Adipocyte (in vitro differentiated cells): ENCODE measurements at regions not wholly inside any gene's neighbourhood (a gene's known extent, or its start where the extent isn't known, plus 50 kb on each side); places are given as distances from the start of the nearest gene placed in this dataset.

Experiments used
- DNase-seq: peaks from one replicate; pipeline ENCODE4 v3.0.0-alpha.2; 2015; ENCODE audit warnings: low read depth
- H3K27me3 ChIP-seq: replicated peaks from 2 replicates; pipeline ENCODE4 v1.7.0; 2013; ENCODE audit warnings: mild to moderate bottlenecking, low read length, moderate library complexity; ENCODE audit not compliant: control insufficient read depth, insufficient read depth
- H3K36me3 ChIP-seq: 2 replicates; pipeline ENCODE4 v1.7.0; 2013; ENCODE audit warnings: low read length, mild to moderate bottlenecking, moderate library complexity; ENCODE audit not compliant: control insufficient read depth, insufficient read depth, severe bottlenecking
- H3K4me1 ChIP-seq: 2 replicates; pipeline ENCODE4 v1.7.0; 2013; ENCODE audit warnings: mild to moderate bottlenecking, low read length, moderate library complexity; ENCODE audit not compliant: control insufficient read depth, insufficient read depth
- H3K4me3 ChIP-seq: 2 replicates; pipeline ENCODE4 v1.7.0; 2013; ENCODE audit warnings: mild to moderate bottlenecking, low read length, moderate library complexity
- H3K9ac ChIP-seq: 2 replicates; pipeline ENCODE4 v1.7.0; 2013; ENCODE audit warnings: mild to moderate bottlenecking, low read length, moderate library complexity
- H3K9me3 ChIP-seq: 2 replicates; pipeline ENCODE4 v1.7.0; 2013; ENCODE audit warnings: mild to moderate bottlenecking, low read length, moderate library complexity; ENCODE audit not compliant: control insufficient read depth

- H3K4me3 ChIP-seq: no peak overlapping the region
- H3K9ac ChIP-seq: no peak overlapping the region
- no peaks in the 10 kb centered on the region for H3K36me3 ChIP-seq
- no peak for DNase-seq
- H3K9me3 ChIP-seq: peaks cover 3% of the 10 kb centered on the region
- H3K4me1 ChIP-seq: no peaks in the 10 kb centered on the region
- peaks cover 28% of the 10 kb centered on the region for H3K27me3 ChIP-seq
Observed at GRCh38 chr6:170082531-170083187, 208.2 kb downstream of the DLL1 start.

- H3K27me3 ChIP-seq: peaks cover 28% of the 10 kb centered on the region
- H3K9ac ChIP-seq: no peak overlapping the region
- H3K4me1 ChIP-seq: no peaks in the 10 kb centered on the region
- no peak for DNase-seq
- no peak overlapping the region for H3K4me3 ChIP-seq
- peaks cover 3% of the 10 kb centered on the region for H3K9me3 ChIP-seq
- no peaks in the 10 kb centered on the region for H3K36me3 ChIP-seq
Observed at GRCh38 chr6:170082067-170082466, 208.8 kb downstream of the DLL1 start.

- no peak for DNase-seq
- peaks cover 3% of the 10 kb centered on the region for H3K9me3 ChIP-seq
- no peaks in the 10 kb centered on the region for H3K36me3 ChIP-seq
- peaks cover 29% of the 10 kb centered on the region for H3K27me3 ChIP-seq
- H3K4me1 ChIP-seq: no peaks in the 10 kb centered on the region
- H3K9ac ChIP-seq: no peak overlapping the region
- H3K4me3 ChIP-seq: no peak overlapping the region
Observed at GRCh38 chr6:170081556-170081955, 209.3 kb downstream of the DLL1 start.

GRCh38 chr6:170080828-170081371, 210.0 kb downstream of the DLL1 start:
- no peak for DNase-seq
- Histone ChIP-seq H3K9me3 (peaks cover 3% of the 10 kb centered on the region), H3K9ac (no peak overlapping the region), H3K4me3 (no peak overlapping the region), H3K4me1 (no peaks in the 10 kb centered on the region), H3K27me3 (peaks cover 26% of the 10 kb centered on the region), H3K36me3 (no peaks in the 10 kb centered on the region)

GRCh38 chr6:170080169-170080827, 210.6 kb downstream of the DLL1 start:
- no peaks in the 10 kb centered on the region for H3K36me3 ChIP-seq
- peaks cover 20% of the 10 kb centered on the region for H3K27me3 ChIP-seq
- no peaks in the 10 kb centered on the region for H3K4me1 ChIP-seq
- peaks cover 3% of the 10 kb centered on the region for H3K9me3 ChIP-seq
- DNase-seq: no peak
- no peak overlapping the region for H3K9ac ChIP-seq
- H3K4me3 ChIP-seq: no peak overlapping the region

GRCh38 chr6:170076466-170077165, 214.3 kb downstream of the DLL1 start:
- no peak for DNase-seq
- no peak overlapping the region for H3K9ac ChIP-seq

GRCh38 chr6:170075659-170076223, 215.1 kb downstream of the DLL1 start:
- H3K9ac ChIP-seq: no peak overlapping the region
- no peak for DNase-seq
- H3K9me3 ChIP-seq: peaks cover 12% of the 10 kb centered on the region

More at GRCh38 chr6:170076466-170077165, 214.3 kb downstream of the DLL1 start:
- Histone ChIP-seq H3K27me3 (peaks cover 14% of the 10 kb centered on the region), H3K36me3 (no peaks in the 10 kb centered on the region), H3K9me3 (peaks cover 9% of the 10 kb centered on the region), H3K4me1 (no peaks in the 10 kb centered on the region), H3K4me3 (no peak overlapping the region)

GRCh38 chr6:170074907-170075306, 216.0 kb downstream of the DLL1 start:
- Histone ChIP-seq H3K9ac (no peak overlapping the region), H3K27me3 (peaks cover 10% of the 10 kb centered on the region), H3K4me3 (no peak overlapping the region), H3K9me3 (peaks cover 17% of the 10 kb centered on the region), H3K4me1 (no peaks in the 10 kb centered on the region), H3K36me3 (no peaks in the 10 kb centered on the region)
- DNase-seq: no peak

More at GRCh38 chr6:170075659-170076223, 215.1 kb downstream of the DLL1 start:
- Histone ChIP-seq H3K27me3 (peaks cover 14% of the 10 kb centered on the region), H3K4me1 (no peaks in the 10 kb centered on the region), H3K36me3 (no peaks in the 10 kb centered on the region), H3K4me3 (no peak overlapping the region)

GRCh38 chr6:170074435-170074834, 216.4 kb downstream of the DLL1 start:
- peaks cover 10% of the 10 kb centered on the region for H3K27me3 ChIP-seq
- no peak overlapping the region for H3K9ac ChIP-seq
- peaks cover 22% of the 10 kb centered on the region for H3K9me3 ChIP-seq
- no peak overlapping the region for H3K4me3 ChIP-seq
- no peak for DNase-seq
- H3K4me1 ChIP-seq: no peaks in the 10 kb centered on the region
- H3K36me3 ChIP-seq: no peaks in the 10 kb centered on the region

- H3K9ac ChIP-seq: no peak overlapping the region
- no peak for DNase-seq
- peaks cover 25% of the 10 kb centered on the region for H3K9me3 ChIP-seq
- H3K27me3 ChIP-seq: peaks cover 11% of the 10 kb centered on the region
- no peaks in the 10 kb centered on the region for H3K36me3 ChIP-seq
- no peak overlapping the region for H3K4me3 ChIP-seq
- H3K4me1 ChIP-seq: no peaks in the 10 kb centered on the region
Observed at GRCh38 chr6:170073846-170074245, 217.0 kb downstream of the DLL1 start.

GRCh38 chr6:170072246-170072645, 218.6 kb downstream of the DLL1 start:
- DNase-seq: no peak
- H3K36me3 ChIP-seq: no peaks in the 10 kb centered on the region
- H3K4me3 ChIP-seq: no peak overlapping the region
- H3K4me1 ChIP-seq: no peaks in the 10 kb centered on the region
- H3K9me3 ChIP-seq: peaks cover 22% of the 10 kb centered on the region
- no peak overlapping the region for H3K9ac ChIP-seq
- H3K27me3 ChIP-seq: peaks cover 24% of the 10 kb centered on the region
